Prostate gland (tissue), 2 donors: ENCODE measurements at regions not wholly inside any gene's neighbourhood (a gene's known extent, or its start where the extent isn't known, plus 50 kb on each side); places are given as distances from the start of the nearest gene placed in this dataset.

ENCODE experiments used
- POLR2A ChIP-seq: fragments of 450-650 bp; IDR thresholded peaks from one replicate; pipeline ENCODE4 v1.6.1; 2016; ENCODE audit warnings: antibody characterized with exemption, mild to moderate bottlenecking
- TF ChIP-seq, protein P1 (sequence below), 4 experiments: fragments of 200-600 bp in 2 of 4; fragments of 450-650 bp in 2 of 4; sonication (generic) in 2 of 4; IDR thresholded peaks; 1 replicate in 3 of 4; 2 replicates in 1 of 4; pipeline ENCODE4 v1.5.1; 2016 to 2019; ENCODE audit warnings: antibody characterized with exemption in 4 of 4, mild to moderate bottlenecking in 2 of 4, moderate library complexity in 2 of 4

DNA sequence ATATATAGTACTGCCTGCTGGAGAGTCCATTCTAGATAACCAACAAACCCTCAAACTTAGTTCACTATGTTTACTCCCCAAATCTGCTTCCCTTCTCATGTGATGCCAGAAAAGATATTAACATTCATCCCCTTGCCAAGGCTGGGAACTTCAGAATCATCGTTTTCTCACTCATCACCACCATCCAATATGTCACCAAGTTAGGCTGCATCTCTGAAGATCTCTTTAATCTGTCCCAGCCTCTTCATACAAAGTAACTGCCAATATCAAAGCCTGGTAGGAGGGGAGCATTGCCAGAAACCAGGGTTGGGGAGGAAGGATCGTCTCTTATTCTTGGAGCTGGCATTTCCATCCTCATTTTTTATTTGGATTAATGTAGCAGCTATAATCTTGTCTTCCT is 71.6 kb downstream of the XCL2 start:
- no peak for TF ChIP-seq POLR2A
- TF ChIP-seq, protein P1, sequence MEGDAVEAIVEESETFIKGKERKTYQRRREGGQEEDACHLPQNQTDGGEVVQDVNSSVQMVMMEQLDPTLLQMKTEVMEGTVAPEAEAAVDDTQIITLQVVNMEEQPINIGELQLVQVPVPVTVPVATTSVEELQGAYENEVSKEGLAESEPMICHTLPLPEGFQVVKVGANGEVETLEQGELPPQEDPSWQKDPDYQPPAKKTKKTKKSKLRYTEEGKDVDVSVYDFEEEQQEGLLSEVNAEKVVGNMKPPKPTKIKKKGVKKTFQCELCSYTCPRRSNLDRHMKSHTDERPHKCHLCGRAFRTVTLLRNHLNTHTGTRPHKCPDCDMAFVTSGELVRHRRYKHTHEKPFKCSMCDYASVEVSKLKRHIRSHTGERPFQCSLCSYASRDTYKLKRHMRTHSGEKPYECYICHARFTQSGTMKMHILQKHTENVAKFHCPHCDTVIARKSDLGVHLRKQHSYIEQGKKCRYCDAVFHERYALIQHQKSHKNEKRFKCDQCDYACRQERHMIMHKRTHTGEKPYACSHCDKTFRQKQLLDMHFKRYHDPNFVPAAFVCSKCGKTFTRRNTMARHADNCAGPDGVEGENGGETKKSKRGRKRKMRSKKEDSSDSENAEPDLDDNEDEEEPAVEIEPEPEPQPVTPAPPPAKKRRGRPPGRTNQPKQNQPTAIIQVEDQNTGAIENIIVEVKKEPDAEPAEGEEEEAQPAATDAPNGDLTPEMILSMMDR (IDR thresholded peaks at IDR 0.05): no peak
